Coronary artery (tissue), 2 donors: ENCODE measurements at regions not wholly inside any gene's neighbourhood (a gene's known extent, or its start where the extent isn't known, plus 50 kb on each side); places are given as distances from the start of the nearest gene placed in this dataset.

ENCODE experiments used
- DNase-seq: peaks from one replicate; pipeline ENCODE4 v3.0.0-alpha.2; 2017; ENCODE audit warnings: low spot score
- H3K27ac ChIP-seq, 2 donors: fragments of 200-600 bp; sonication (generic); one replicate each; pipeline ENCODE4 v1.5.1; 2016 to 2019
- H3K4me3 ChIP-seq: fragments of 200-600 bp; sonication (generic); 2 replicates; pipeline ENCODE4 v1.5.1; 2016; ENCODE audit warnings: mild to moderate bottlenecking, moderate library complexity
- TF ChIP-seq, protein P1 (sequence below): fragments of 200-600 bp; sonication (generic); IDR thresholded peaks from one replicate; pipeline ENCODE4 v1.5.1; 2019; ENCODE audit warnings: antibody characterized with exemption

DNA sequence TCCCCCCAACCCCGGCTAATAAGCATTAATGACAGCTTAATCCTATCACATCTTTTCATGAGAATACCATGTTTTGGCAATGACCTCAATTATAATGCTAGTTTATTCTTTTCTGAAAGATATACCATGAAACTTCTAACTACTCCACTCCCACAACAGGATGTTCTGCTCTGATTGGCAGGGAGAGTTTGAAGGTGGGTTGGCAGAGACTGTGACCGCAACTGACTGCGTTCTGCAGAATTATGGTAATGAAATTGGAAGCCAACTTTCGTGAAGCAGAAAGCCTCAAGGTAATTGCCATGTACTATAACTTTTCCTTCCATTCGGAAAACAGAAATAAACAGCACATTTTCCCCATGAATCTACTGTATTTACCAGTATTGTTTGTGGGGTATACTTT lies 288.2 kb upstream of the SEMA3D start:
- DNase-seq = no peak
- TF ChIP-seq, protein P1, sequence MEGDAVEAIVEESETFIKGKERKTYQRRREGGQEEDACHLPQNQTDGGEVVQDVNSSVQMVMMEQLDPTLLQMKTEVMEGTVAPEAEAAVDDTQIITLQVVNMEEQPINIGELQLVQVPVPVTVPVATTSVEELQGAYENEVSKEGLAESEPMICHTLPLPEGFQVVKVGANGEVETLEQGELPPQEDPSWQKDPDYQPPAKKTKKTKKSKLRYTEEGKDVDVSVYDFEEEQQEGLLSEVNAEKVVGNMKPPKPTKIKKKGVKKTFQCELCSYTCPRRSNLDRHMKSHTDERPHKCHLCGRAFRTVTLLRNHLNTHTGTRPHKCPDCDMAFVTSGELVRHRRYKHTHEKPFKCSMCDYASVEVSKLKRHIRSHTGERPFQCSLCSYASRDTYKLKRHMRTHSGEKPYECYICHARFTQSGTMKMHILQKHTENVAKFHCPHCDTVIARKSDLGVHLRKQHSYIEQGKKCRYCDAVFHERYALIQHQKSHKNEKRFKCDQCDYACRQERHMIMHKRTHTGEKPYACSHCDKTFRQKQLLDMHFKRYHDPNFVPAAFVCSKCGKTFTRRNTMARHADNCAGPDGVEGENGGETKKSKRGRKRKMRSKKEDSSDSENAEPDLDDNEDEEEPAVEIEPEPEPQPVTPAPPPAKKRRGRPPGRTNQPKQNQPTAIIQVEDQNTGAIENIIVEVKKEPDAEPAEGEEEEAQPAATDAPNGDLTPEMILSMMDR = no peak

DNA sequence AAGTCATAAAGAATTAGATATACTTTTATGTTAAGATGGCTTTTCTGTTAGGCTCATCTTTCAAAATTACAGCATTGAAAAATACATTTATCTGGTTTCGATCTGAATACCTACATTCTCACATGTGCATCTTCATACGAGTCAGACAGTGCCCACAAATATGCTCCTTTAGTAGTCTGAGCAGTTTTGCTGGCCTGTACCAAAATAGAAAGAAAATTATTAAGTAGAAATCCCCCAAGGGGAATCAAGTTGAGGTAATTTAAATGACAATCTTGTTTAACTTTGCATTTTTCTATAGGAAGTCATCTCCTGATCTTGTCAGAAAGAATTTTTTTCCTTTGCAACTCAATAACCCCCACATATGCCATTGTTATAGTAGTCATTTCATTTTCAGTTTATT lies 287.4 kb upstream of the SEMA3D start:
- TF ChIP-seq, protein P1 = no peak
- Histone ChIP-seq H3K4me3 (no peak overlapping the region), H3K27ac (no peak overlapping the region)
- DNase-seq = no peak

More for the DNA sequence above, 288.2 kb upstream of the SEMA3D start:
- Histone ChIP-seq H3K4me3 (no peak overlapping the region), H3K27ac (no peak overlapping the region)

DNA sequence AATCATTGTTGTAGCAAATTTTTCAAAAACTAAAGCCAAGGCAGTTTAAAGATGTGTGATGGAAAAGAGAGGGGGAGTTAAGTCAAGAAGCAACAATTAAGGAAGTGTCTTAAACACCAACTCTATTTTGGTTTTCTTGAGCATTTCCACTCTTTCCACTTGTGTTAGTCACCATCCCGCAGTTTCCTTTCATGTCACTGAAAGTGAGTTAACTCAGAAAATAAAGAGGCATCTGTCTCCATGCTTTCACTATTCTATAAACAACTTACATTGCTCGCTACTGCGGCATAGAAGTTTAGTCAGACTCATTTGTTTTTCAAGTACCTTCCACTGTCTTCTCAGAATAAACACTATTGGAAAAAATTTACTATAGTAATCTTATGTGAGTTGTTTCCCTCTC lies 284.9 kb upstream of the SEMA3D start:
- Histone ChIP-seq H3K27ac (no peak overlapping the region), H3K4me3 (no peak overlapping the region)
- TF ChIP-seq, protein P1 = no peak
- DNase-seq = no peak

DNA sequence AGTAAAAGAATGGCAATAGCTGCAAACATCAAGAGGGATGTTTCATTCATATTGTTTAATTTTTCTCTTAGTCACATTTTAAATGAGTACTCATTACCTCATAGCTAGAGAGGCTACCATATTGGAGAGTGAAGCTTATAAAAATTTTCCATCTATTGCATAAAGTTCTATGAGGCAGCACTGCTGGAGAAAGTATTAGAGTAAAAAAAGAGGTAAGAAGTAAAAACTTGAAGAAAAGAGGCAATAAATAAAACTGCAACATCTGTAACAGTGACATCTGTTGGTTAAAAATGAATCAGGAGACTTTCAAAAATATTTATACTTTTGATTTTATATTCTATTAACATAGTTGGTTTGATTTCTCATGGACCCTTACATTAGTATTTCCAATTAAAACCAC lies 284.5 kb upstream of the SEMA3D start:
- Histone ChIP-seq H3K27ac (no peak overlapping the region), H3K4me3 (no peak overlapping the region)
- DNase-seq = no peak
- TF ChIP-seq, protein P1 = no peak

DNA sequence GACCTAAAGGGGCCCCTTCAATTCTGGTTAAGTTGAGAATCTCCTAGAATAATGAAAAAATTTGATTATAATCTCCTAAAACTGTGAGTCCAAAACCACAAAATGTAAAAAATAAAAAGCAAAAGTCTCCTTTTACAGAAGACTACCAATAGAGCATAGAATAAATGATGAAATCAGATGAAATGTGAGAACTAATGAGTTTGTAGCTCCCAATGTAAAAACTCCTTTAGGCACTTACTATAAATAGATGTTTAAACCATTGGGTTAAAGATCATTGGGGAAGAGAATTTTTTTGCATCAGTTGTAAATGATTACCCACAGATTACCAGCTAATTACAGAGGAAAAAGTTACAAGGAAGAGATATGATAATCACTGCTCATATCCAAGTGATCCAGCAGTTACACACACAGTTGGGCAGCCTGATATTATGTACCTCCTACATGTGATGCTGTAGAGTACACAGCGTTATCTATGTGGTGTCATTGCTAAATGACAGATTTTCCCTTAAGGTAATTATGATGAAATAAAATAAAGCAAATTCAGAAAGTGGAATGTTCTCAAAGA lies 282.7 kb upstream of the SEMA3D start:
- DNase-seq = no peak
- Histone ChIP-seq H3K4me3 (no peak overlapping the region), H3K27ac (no peak overlapping the region)
- TF ChIP-seq, protein P1 = no peak

DNA sequence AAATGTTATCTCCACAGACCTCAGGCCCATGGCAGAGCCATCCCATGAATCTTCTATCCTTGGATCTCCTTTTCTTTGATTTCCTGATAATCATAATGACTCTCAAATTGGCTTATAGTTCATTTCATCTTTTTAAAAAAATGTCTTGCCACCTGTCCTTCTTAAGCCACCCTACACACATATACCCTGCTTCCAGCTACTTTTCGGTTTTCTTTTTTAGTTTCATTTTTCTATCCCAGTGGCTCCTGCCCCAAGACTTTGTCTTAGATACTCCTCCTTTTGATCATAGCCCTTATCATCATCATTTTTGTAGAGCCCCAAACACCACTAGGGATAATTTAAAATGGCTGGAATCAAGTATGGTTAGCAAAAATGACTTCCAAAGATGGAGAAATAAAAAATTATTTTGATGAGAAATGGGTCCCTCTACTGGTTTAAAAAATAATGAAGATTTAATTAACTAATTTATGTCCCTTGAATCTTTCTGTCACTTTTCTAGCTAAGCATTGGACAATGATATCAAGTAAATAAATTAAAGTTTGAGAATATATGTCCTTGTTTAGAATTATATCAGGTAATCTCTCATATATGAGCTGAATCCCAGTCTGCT lies 277.3 kb upstream of the SEMA3D start:
- Histone ChIP-seq H3K4me3 (no peak overlapping the region), H3K27ac (no peak overlapping the region)
- TF ChIP-seq, protein P1 = no peak
- DNase-seq = no peak

DNA sequence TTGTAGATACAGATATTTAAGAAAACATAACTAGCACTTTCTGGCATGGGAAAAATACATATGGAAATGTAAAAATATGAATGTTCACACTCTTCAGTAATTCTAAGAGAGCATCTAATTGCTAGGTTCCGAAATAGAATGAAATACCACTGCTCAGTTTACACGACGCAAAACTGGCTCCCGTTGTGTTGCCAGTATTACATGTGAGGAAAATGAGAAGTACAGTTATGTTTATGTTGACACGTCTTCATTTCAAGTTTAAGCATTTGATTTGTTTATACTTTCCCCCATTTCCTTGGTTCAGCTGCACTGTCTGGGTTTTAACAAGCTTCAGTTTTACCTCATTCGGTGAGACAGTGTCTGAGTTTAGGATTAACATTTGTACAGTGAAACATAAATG lies 275.8 kb upstream of the SEMA3D start:
- no peak overlapping the region for H3K4me3 ChIP-seq
- H3K27ac ChIP-seq = no peak overlapping the region
- DNase-seq = no peak
- TF ChIP-seq, protein P1 = no peak
